B cell (primary cell): ENCODE measurements at regions not wholly inside any gene's neighbourhood (a gene's known extent, or its start where the extent isn't known, plus 50 kb on each side); places are given as distances from the start of the nearest gene placed in this dataset.

Experiments
- ATAC-seq: fragments of 200-7000 bp; cut with Tn5 transposase; one replicate; pipeline ENCODE4 v1.10.0; 2021; ENCODE audit warnings: low read depth, mild to moderate bottlenecking, moderate number of reproducible peaks, moderate library complexity
- CTCF ChIA-PET: fragments of 350-600 bp; sonication (Branson Sonifier 250); formaldehyde crosslinking; loops from one replicate; lab custom pipeline; 2021; ENCODE audit warnings: antibody characterized with exemption, inconsistent platforms; lab: Charles Lee
- POLR2A ChIA-PET: fragments of 350-600 bp; sonication (Branson Sonifier 250); formaldehyde crosslinking; loops from one replicate; lab custom pipeline; 2021; ENCODE audit warnings: antibody characterized with exemption; lab: Charles Lee
- DNase-seq: peaks from one replicate; pipeline ENCODE4 v3.0.0; 2013
- H2AFZ ChIP-seq: 2 replicates; pipeline ENCODE4 v1.6.1; 2012; ENCODE audit warnings: mild to moderate bottlenecking, low read depth, low read length; ENCODE audit not compliant: insufficient read depth, poor library complexity, severe bottlenecking
- H3K27ac ChIP-seq, 2 donors: 1 replicate in 1 of 2; 2 replicates in 1 of 2; pipeline ENCODE4 v1.5.1; 2012 to 2013; ENCODE audit warnings: low read length in 2 of 2, mild to moderate bottlenecking in 2 of 2, moderate library complexity in 1 of 2
- H3K27me3 ChIP-seq, 4 experiments: fragments of 200-600 bp in 1 of 4; sonication (generic) in 1 of 4; replicated peaks in 1 of 4; 1 replicate in 2 of 4; 2 replicates in 2 of 4; pipeline versions ENCODE4 v1.6.1 to v1.7.0; 2013 to 2016; ENCODE audit warnings: low read length in 3 of 4, mild to moderate bottlenecking in 2 of 4, mixed read lengths in 1 of 4, moderate library complexity in 1 of 4; ENCODE audit not compliant: insufficient read depth in 4 of 4, control insufficient read depth in 3 of 4; ENCODE audit errors: control extremely low read depth in 1 of 4
- H3K36me3 ChIP-seq, 2 experiments: replicated peaks in 1 of 2; 1 replicate in 1 of 2; 2 replicates in 1 of 2; pipeline versions ENCODE4 v1.6.1 to v1.7.1; 2013; ENCODE audit warnings: low read length in 1 of 2; ENCODE audit not compliant: insufficient read depth in 2 of 2, control insufficient read depth in 1 of 2; ENCODE audit errors: control extremely low read depth in 1 of 2, extremely low read depth in 1 of 2
- H3K4me1 ChIP-seq, 2 donors: fragments of 200-600 bp in 1 of 2; sonication (generic) in 1 of 2; 1 replicate in 1 of 2; 2 replicates in 1 of 2; pipeline versions ENCODE4 v1.5.1 to v1.6.1; 2013 to 2017; ENCODE audit warnings: low read length in 2 of 2; ENCODE audit not compliant: control insufficient read depth in 2 of 2, insufficient read depth in 2 of 2
- H3K4me2 ChIP-seq: replicated peaks from 2 replicates; pipeline ENCODE3; 2012; ENCODE audit warnings: mild to moderate bottlenecking, low read depth, low read length; ENCODE audit not compliant: poor library complexity, severe bottlenecking
- H3K4me3 ChIP-seq, 5 experiments: fragments of 200-600 bp in 1 of 5; sonication (generic) in 1 of 5; 1 replicate in 3 of 5; 2 replicates in 2 of 5; pipeline versions ENCODE4 v1.5.1 to v1.7.0; 2011 to 2016; ENCODE audit warnings: low read length in 4 of 5, mild to moderate bottlenecking in 4 of 5, low read depth in 2 of 5, control low read depth in 1 of 5, moderate library complexity in 1 of 5; ENCODE audit not compliant: insufficient read depth in 1 of 5; ENCODE audit errors: control extremely low read depth in 1 of 5, extremely low read depth in 1 of 5
- H3K79me2 ChIP-seq: fragments of 200-600 bp; sonication (generic); one replicate; pipeline ENCODE4 v1.6.0; 2016; ENCODE audit warnings: low read length; ENCODE audit not compliant: control insufficient read depth, insufficient read depth
- H3K9ac ChIP-seq: fragments of 200-600 bp; sonication (generic); 2 replicates; pipeline ENCODE4 v1.6.1; 2017; ENCODE audit warnings: mild to moderate bottlenecking, low read length, moderate library complexity
- H3K9me3 ChIP-seq, 3 donors: one replicate each; pipeline versions ENCODE4 v1.6.1 to v1.7.1; 2013; ENCODE audit warnings: low read length in 2 of 3; ENCODE audit not compliant: control insufficient read depth in 2 of 3, insufficient read depth in 1 of 3; ENCODE audit errors: control extremely low read depth in 1 of 3
- H4K20me1 ChIP-seq: 2 replicates; pipeline ENCODE4 v1.6.0; 2012; ENCODE audit warnings: mild to moderate bottlenecking, low read length; ENCODE audit not compliant: insufficient read depth, control insufficient read depth, poor library complexity, severe bottlenecking
- H3K27ac Mint-ChIP-seq: one replicate; pipeline ENCODE4 v1.8.0; 2021; ENCODE audit warnings: mixed read lengths
- H3K27me3 Mint-ChIP-seq: one replicate; pipeline ENCODE4 v1.8.0; 2021; ENCODE audit warnings: mixed read lengths
- H3K4me1 Mint-ChIP-seq: one replicate; pipeline ENCODE4 v1.8.0; 2021; ENCODE audit warnings: mixed read lengths
- H3K4me3 Mint-ChIP-seq: one replicate; pipeline ENCODE4 v1.8.0; 2021; ENCODE audit warnings: mixed read lengths
- H3K9me3 Mint-ChIP-seq: one replicate; pipeline ENCODE4 v1.8.0; 2022; ENCODE audit warnings: mixed read lengths; ENCODE audit not compliant: insufficient read depth
- CTCF ChIP-seq: fragments of 200-600 bp; IDR thresholded peaks from one replicate; pipeline ENCODE4 v1.8.0; 2022; ENCODE audit warnings: antibody characterized with exemption, mild to moderate bottlenecking
- EZH2 ChIP-seq: IDR thresholded peaks from 2 replicates; pipeline ENCODE4 v1.6.1; 2012; ENCODE audit warnings: borderline replicate concordance, low read depth, mild to moderate bottlenecking, moderate library complexity, low read length; ENCODE audit not compliant: insufficient read depth, poor library complexity, severe bottlenecking
- WGBS: methylation state at CpG from one replicate; pipeline ENCODE4 v1.1.5; 2013; ENCODE audit warnings: missing lambda C conversion rate; ENCODE audit not compliant: insufficient coverage; 5-methylcytosine and 5-hydroxymethylcytosine counted together
- intact Hi-C: fragments of 100-400 bp; cut with micrococcal nuclease; formaldehyde crosslinking; loops from one replicate; pipeline ENCODE4 v1.10.0; 2022

GRCh38 chr5:160929360-160929759, 77.3 kb upstream of the ATP10B start:
- intact Hi-C loops, result no loop called here
- TF ChIP-seq EZH2 (no peak), CTCF (no peak)
- Histone ChIP-seq H3K4me2 (no peak overlapping the region), H3K4me3 (no peak overlapping the region), H2AFZ (no peak overlapping the region), H3K9me3 (peaks cover 0 to 13% (median 0%) of the 10 kb centered on the region in 3 donors), H3K79me2 (no peaks in the 10 kb centered on the region), H3K36me3 (no peaks in the 10 kb centered on the region), H3K27ac (no peak overlapping the region), H3K4me1 (no peaks in the 10 kb centered on the region), H3K9ac (no peak overlapping the region), H3K27me3 (no peaks in the 10 kb centered on the region), H4K20me1 (no peaks in the 10 kb centered on the region)
- CTCF ChIA-PET, result no interaction called here
- Mint-ChIP-seq H3K9me3 (no peaks in the 10 kb centered on the region), H3K4me3 (no peak overlapping the region), H3K27ac (no peak overlapping the region), H3K27me3 (no peaks in the 10 kb centered on the region), H3K4me1 (no peaks in the 10 kb centered on the region)
- POLR2A ChIA-PET, result no interaction called here
- ATAC-seq, result no peak
- 95% methylated on average over 2 of the region's 2 CpGs for WGBS
- no peak for DNase-seq

DNA sequence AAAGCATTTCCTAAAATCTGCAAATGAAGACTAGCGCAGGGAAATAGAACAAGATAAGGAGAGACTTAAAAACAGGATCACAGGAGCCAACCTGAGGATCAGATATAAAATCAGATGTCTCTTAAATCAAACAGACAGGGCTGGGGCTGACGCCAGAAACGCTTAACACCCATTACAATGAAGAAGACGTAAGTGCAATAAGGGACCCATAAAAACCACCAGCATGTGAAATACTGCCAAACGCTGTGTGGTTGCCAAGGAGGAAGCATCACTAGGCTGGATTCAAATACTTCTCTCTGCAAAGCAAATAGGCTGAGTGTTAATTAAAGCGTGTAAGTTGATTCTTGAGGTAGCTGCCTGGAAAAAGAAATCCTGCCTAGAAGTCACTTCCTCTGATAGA, 74.4 kb upstream of the ATP10B start:
- ChIA-PET CTCF (no interaction called here), POLR2A (no interaction called here)
- TF ChIP-seq EZH2 (no peak), CTCF (no peak)
- H2AFZ ChIP-seq, result no peak overlapping the region
- Mint-ChIP-seq H3K4me3 (no peak overlapping the region), H3K9me3 (no peaks in the 10 kb centered on the region), H3K27ac (no peak overlapping the region), H3K4me1 (no peaks in the 10 kb centered on the region), H3K27me3 (no peaks in the 10 kb centered on the region)
- H3K79me2 ChIP-seq, result no peaks in the 10 kb centered on the region
- DNase-seq (no peak), ATAC-seq (no peak)
- H3K36me3 ChIP-seq, result no peaks in the 10 kb centered on the region
- H3K9ac ChIP-seq, result no peak overlapping the region
- intact Hi-C loops, result no loop called here
- H3K9me3 ChIP-seq, result no peaks in the 10 kb centered on the region
- no peak overlapping the region for H3K27ac ChIP-seq
- WGBS, result 7% methylated on average over 3 of the region's 6 CpGs
- H3K27me3 ChIP-seq, result no peaks in the 10 kb centered on the region
- no peaks in the 10 kb centered on the region for H4K20me1 ChIP-seq
- H3K4me1 ChIP-seq, result no peaks in the 10 kb centered on the region
- no peak overlapping the region for H3K4me2 ChIP-seq
- H3K4me3 ChIP-seq, result no peak overlapping the region
